Stimulated activated CD4-positive, alpha-beta T cell treated with anti-CD3 and anti-CD28 coated beads, Interleukin-15, amount 100 ng/mL, for 1 hour (primary cell): ENCODE measurements at regions not wholly inside any gene's neighbourhood (a gene's known extent, or its start where the extent isn't known, plus 50 kb on each side); places are given as distances from the start of the nearest gene placed in this dataset.

Source experiments
- DNase-seq, 2 donors: peaks; one replicate each; pipeline ENCODE4 v3.0.0-alpha.2; 2020; ENCODE audit warnings: low read depth in 1 of 2, low spot score in 1 of 2

DNA sequence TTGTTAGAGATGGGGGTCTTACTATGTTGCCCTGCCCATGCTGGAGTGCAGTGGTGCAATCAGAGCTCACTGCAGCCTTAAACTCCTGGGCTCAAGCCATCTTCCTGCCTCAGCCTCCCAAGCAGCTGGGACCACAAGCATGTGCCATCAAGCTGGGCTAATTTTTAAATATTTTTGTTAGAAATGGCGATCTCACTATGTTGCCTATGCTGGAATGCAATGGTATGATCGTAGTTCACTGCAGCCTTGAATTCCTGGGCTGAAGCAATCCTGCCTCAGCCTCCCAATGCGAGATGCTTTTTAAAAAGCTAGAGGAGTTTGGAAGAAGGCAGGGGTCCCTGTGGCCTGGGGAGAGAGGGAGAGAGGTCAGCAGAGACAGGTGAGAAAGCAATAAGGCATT, 600.1 kb upstream of the AUTS2 start:
- DNase-seq = no peak

GRCh38 chr7:69002416-69002815, 595.9 kb upstream of the AUTS2 start:
- no peak for DNase-seq

- DNase-seq = no peak
Observed at GRCh38 chr7:69012149-69012548, 586.1 kb upstream of the AUTS2 start.

GRCh38 chr7:69017208-69017607, 581.1 kb upstream of the AUTS2 start:
- no peak for DNase-seq

GRCh38 chr7:69018200-69018599, 580.1 kb upstream of the AUTS2 start:
- no peak for DNase-seq

DNA sequence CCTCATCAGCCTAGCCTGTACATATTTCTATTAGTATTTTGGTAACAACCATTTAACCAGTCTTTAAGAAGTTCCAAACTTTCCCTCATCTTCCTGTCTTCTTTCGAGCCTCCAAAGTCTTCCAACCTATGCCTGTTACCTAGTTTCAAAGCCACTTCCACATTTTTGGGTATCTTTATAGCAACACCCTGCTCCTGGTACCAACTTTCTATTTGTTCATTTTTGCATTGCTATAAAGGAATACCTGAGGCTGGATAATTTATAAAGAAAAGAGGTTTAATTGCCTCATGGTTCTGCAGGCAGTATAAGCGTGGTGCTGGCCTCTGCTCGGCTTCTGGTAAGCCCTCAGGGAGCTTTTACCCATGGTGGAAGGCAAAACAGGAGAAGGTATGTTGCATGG, 578.8 kb upstream of the AUTS2 start:
- no peak for DNase-seq

- DNase-seq = no peak
Observed at GRCh38 chr7:69020536-69020935, 577.7 kb upstream of the AUTS2 start.

- DNase-seq = no peak
Observed at GRCh38 chr7:69025249-69025648, 573.0 kb upstream of the AUTS2 start.

- DNase-seq = no peak
Observed at GRCh38 chr7:69032848-69033247, 565.4 kb upstream of the AUTS2 start.

DNA sequence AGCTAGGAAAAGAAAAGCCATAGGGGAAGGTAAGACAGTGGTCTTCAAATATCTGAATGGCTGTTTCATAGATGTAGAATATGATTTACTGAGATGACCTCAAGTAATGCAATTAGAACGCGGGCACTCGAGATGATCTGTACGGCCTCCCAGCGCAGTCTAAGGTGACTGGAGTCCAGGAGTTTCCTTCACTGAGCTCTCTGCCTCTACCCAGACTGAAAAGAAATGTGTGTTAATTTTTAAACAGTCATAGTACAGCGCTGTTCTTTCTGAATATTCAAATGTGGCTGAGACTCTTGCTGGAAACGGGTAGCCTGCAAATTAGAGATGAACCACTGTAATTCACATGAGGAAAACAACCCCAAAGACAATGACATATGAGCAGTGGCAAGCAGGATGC, 562.4 kb upstream of the AUTS2 start:
- DNase-seq = no peak

DNA sequence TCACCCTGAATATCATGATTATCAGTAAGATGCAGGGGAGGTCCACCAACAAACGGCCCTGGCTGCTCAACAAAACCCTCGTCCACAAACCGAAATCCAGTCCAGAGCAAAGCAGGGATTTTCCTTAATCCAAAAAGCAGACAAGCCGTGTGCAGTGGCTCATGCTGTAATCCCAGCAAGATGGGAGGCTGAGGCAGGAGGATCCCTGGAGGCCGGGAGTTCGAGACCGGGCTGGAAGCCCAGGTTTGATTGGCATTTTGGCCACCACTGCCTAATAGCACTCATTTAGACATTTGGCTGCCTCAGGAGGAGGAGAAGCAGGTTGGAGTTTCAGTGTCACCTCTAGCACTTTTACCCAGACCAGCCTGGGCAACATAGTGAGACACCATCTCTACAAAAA, 562.0 kb upstream of the AUTS2 start:
- no peak for DNase-seq

DNA sequence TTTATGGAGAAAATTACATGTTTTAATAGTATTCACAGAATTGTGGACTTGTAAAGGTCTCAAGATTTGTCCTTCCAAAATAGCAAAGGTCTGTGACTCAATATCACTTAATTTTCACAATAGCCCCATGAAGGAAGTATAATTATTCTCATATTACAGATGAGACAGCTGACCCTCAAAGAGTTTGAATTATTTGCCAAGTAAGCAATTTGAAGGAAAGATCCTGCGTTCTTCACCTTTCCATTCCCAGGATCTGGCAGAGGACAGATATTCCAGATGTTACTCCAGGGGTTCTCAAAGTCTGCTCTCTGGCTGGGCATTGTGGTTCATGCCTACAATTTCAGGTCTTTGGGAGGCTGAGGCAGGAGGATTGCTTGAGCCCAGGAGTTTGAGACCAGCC, 559.4 kb upstream of the AUTS2 start:
- no peak for DNase-seq

DNA sequence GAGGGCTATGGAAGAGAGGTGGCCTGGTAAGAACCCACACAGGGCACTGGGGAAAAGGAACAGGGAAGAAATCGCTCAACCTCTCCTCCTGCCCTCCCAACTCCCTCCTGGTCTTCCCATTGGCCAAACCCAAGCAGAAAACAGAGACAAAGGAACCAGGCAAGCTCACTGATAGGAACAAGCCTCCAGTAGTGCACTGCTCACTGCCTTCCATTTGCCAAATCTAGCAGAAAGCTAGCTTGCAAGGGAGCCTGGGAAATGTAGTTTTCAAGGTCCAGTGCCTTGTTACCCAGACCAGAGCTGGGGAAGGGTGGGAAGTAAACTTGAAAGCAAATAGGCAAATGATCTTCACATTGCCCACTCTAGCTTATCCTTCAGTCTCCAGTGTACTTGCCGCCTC, 556.1 kb upstream of the AUTS2 start:
- no peak for DNase-seq

- DNase-seq = no peak
Observed at GRCh38 chr7:69047151-69047754, 551.0 kb upstream of the AUTS2 start.

- no peak for DNase-seq
Observed at GRCh38 chr7:69049326-69049725, 548.9 kb upstream of the AUTS2 start.

DNA sequence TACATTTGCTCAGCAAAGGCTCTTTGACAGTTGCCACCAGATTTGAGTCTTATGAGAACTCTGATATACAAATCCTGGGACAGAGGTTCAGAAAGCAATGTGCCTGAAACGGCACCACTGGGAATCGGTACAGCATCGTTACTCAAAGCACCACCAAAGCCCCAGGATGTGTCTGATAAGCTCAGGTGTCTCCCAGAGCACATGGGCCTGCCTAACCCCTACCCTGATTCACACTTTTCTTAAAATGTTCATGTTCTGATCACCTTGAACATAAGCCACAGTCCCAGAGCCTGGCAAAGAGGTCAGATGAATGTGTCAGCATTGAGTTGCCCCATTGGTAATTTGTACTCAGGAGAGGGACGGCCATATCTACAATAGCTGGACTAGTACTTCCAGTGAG, 545.8 kb upstream of the AUTS2 start:
- DNase-seq = no peak

- no peak for DNase-seq
Observed at GRCh38 chr7:69060516-69060915, 537.8 kb upstream of the AUTS2 start.

DNA sequence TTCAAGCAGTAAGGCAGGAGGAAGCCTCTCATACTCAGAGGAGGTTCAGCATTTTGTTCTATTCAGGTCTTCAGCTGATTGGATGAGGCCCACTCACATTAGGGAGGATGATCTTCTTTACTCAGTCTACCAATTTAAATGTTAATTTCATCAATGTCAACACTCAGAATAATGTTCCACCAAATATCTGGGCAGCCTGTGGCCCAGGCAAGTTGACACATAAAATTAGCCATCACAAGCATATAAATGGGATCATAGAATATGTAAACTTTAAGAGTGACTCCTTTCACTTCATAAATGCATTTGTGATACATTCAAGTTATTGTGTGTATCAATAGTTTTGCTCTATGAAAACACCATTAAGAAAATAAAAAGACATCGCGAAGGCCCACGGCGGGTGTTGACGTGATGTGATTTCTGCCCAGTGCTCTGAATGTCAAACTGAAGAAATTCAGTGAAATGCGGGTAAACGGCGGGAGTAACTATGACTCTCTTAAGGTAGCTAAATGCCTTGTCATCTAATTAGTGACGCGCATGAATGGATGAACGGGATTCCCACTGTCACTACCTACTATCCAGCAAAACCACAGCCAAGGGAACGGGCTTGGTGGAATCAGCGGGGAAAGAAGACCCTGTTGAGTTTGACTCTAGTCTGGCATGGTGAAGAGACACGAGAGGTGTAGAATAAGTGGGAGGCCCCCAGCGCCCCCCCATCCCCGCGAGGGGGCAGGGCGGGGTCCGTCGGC, 536.1 kb upstream of the AUTS2 start:
- DNase-seq = no peak

DNA sequence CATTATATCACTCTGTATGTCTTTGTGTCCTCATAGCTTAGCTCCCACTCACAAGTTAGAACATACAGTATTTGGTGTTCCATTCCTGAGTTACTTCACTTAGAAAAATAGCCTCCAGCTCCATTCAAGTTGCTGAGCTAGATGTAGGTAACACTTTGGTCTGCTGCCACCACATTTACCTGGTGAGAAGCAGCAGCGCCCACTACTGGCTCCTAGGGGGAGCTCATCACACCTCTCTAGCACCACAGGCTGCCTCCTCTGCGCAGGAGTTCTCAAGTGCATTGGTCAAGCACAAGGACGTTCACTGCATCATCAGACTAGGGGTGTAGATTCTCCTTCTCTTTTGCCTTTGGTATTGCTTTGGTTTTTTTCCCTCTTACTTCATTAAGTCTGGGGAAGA, 530.9 kb upstream of the AUTS2 start:
- DNase-seq = no peak

- DNase-seq = no peak
Observed at GRCh38 chr7:69070476-69070875, 527.8 kb upstream of the AUTS2 start.

DNA sequence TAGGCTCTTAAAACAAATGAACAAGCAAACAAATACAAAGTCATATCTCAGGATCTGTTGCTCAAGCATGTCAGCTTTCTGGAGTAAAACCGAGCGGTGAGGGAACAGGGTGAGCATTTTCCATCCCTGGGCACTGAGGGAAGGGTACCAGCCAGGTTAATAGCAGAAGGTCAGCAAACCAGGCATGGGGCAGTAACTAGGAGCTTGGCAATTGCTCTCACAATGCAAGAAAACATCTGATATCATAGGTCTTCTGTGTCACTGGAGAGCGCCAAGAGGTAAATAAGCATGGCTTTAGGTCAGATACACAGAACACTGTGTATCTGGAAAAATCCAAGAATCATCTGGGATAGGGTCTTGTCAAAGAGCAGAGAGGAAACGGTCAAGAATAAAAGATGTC, 521.7 kb upstream of the AUTS2 start:
- no peak for DNase-seq

DNA sequence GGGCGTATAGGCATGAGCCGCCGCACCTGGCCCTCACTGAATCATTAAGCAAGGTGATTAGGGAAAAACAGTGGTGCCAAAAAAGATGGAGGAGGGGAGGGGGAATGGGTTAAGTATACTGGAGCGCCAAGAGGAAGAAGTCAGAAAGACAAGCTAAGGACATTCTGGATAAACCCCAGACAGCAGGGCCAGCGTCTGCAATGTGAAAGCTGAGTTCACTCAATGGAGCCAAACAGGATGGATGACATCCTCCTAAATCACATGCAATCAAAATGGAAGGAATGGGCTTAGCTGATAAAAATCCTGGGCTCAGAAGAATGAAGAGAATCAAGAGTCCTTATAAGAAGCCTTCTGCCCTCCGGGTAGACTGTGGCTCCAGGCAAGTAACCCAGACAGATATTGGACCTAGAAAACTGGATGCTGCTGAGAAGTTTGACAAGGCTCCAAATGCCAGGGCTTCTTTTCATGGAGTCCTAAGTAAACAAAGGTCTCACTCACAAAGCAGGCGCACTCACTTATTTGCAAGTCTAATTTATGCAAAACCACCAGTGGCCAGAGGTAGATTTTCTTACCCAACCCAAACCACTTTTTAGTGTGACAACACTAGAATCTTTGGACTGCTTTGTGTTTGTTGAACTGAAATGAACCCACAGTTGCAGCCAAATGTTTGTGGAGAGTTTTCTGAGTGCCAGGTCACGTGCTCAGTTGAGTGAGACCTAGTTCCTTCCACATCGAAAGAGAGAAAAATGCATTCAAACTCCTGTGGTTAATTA, 519.1 kb upstream of the AUTS2 start:
- no peak for DNase-seq
